GM12892 (cell line): ENCODE measurements at regions not wholly inside any gene's neighbourhood (a gene's known extent, or its start where the extent isn't known, plus 50 kb on each side); places are given as distances from the start of the nearest gene placed in this dataset.

Source experiments
- POLR2A ChIP-seq: IDR thresholded peaks from 2 replicates; pipeline ENCODE4 v1.6.1; 2011; ENCODE audit warnings: low read depth, low read length, control low read depth
- POLR2AphosphoS5 ChIP-seq: IDR thresholded peaks from 2 replicates; pipeline ENCODE4 v1.6.1; 2011; ENCODE audit warnings: low read depth, low read length, control low read depth

DNA sequence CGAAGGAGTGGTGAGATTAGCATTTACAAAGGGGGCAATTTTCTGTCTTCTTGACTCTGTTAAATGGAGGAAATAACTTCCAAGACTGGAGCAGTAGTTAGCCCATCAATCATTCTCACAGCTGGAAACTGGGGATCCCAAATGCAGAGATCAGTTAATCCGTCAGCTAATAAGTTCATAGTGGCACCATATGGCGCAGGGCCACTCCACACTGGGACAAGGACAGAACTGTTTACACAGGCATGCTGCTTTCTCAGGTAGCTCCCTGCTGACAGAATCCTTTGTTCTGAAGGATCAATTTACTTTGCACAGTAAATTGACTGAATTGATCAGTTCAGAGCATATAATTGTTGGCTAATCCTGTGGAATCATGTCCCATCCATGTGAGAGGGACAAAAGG is 395.7 kb downstream of the TMEM161B start:
- no peak for TF ChIP-seq POLR2A
- no peak for TF ChIP-seq POLR2AphosphoS5
